Superior temporal gyrus (tissue), 1 donor: ENCODE measurements at regions not wholly inside any gene's neighbourhood (a gene's known extent, or its start where the extent isn't known, plus 50 kb on each side); places are given as distances from the start of the nearest gene placed in this dataset.
"Not testable (repeated sequence)": the region's sequence is repeated elsewhere in the genome, so short reads cannot be mapped to it uniquely, and the experiment has no call there.

Source experiments
- DNase-seq: peaks from one replicate; pipeline ENCODE4 v3.0.0-alpha.2; 2016; ENCODE audit errors: extremely low spot score

GRCh38 chr6:121020656-121021055, 313.6 kb downstream of the TBC1D32 start:
- peak; percentile 35 for DNase-seq

- DNase-seq: no peak
These were observed 325.7 kb downstream of the TBC1D32 start for GRCh38 chr6:121008553-121008952.

- DNase-seq: no peak
These were observed 328.3 kb downstream of the TBC1D32 start for GRCh38 chr6:121006024-121006423.

GRCh38 chr6:121000381-121000780, 333.9 kb downstream of the TBC1D32 start:
- DNase-seq: no peak

- no peak for DNase-seq
These were observed 337.9 kb downstream of the TBC1D32 start for GRCh38 chr6:120996340-120996739.

- DNase-seq: no peak
These were observed 339.7 kb downstream of the TBC1D32 start for GRCh38 chr6:120994573-120994967.

DNA sequence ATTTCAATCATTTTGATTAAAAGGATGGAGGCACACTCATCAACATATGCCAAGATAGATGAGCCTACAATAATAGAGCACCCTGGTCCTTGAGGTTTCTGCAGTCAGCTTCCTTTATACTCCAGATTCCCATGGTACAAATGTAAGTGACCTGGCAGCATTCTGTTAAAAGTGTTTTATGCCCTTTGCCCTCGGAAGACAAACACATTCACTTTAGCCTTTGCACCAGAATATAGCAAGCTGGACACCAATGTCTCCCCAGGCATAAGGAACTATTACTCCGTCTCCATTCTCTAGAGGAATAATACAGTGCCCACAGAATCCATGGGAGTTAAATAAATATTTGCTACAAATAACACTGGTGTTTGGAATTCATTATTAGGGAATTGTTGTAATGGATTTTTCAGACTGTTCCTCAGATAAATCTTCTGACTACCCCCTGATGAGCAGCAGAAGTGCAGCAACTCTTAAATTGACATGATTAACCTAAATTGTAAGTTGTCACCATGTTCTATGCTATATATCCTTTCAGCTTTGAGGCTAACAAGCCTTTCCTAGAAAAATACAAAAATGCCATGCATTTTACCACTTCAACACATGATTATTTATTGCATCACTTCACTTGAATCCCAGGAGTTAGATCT, 340.2 kb downstream of the TBC1D32 start:
- no peak for DNase-seq

- no peak for DNase-seq
These were observed 342.0 kb downstream of the TBC1D32 start for GRCh38 chr6:120992257-120992656.

- no peak for DNase-seq
These were observed 343.4 kb downstream of the TBC1D32 start for GRCh38 chr6:120990866-120991265.

- no peak for DNase-seq
These were observed 352.4 kb downstream of the TBC1D32 start for GRCh38 chr6:120981835-120982234.

DNA sequence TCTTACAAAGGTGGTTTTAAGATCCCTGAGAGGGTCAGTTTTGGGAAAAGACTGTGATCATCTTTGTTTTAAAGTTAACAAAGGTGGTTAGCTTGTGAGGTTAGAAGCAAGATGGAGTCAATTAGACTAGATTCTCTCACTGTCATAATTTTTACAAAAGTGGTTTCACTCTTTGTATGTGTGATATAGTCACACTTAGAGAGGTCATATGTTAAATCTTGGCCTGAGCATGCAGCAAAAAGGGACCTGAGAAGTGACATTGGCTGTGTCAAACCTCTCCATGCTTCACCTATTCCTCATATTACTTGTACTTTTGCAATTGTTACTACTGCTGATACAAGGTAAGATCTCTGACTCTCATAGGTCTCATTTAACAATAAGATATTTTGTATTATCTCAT, 368.0 kb downstream of the TBC1D32 start:
- no peak for DNase-seq

- DNase-seq: no peak
These were observed 368.5 kb downstream of the TBC1D32 start for GRCh38 chr6:120965814-120966213.

- no peak for DNase-seq
These were observed 373.5 kb downstream of the TBC1D32 start for GRCh38 chr6:120960761-120961160.

DNA sequence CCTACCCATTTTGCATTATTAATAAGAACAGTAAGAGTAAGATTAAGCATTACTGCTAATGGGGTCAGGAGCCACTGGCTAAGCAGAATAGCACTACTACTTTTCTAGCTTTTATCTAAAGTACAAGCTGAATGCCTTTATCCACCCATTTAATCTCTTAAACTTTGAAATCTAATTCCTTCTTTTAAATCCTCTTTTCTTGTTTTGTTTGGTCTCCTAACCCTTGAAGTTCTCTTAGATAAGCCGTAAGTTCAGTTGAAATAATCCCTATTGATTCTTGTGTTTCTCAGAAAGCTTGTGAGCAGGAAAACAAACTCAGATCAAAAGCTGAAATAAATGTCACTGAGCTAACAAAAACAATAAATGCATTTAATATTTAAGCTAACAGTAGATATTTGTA, 380.2 kb downstream of the TBC1D32 start:
- no peak for DNase-seq

DNA sequence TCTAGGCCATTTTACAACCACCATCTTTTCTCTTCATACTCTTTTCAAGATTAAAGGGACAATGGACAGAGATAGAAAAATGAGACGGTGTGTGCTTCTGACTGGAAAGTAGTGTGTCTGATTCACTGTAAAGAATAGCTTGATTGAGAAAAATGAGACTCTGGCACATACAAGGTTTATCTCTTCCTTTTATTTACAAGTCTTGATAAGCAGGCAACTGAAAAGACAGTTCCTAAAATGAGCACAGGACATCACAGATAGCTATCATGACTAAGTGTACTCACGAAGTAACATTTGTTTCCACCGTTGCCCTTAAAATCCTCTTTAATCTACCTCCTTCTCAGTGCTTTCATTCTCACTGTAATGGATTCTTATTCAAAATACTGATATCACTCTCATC, 383.0 kb downstream of the TBC1D32 start:
- no peak for DNase-seq

DNA sequence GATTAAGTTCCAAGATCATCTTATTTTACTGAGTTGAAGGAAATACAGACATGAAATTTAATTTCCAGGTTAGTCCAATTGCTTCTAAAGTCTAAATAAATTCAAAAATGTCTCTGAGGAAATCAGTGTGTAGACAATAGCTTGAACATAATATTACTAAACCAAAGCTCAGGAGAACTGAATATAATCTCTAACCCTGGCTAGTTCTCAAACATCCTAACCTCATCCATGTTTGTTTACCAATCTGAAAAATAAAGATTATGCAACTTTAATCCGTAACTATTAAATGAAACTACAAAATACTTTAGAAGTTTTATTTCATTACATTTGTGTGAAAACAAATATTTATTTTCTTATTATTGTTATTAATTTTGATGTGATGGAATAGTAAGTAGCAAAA, 387.2 kb downstream of the TBC1D32 start:
- no peak for DNase-seq

DNA sequence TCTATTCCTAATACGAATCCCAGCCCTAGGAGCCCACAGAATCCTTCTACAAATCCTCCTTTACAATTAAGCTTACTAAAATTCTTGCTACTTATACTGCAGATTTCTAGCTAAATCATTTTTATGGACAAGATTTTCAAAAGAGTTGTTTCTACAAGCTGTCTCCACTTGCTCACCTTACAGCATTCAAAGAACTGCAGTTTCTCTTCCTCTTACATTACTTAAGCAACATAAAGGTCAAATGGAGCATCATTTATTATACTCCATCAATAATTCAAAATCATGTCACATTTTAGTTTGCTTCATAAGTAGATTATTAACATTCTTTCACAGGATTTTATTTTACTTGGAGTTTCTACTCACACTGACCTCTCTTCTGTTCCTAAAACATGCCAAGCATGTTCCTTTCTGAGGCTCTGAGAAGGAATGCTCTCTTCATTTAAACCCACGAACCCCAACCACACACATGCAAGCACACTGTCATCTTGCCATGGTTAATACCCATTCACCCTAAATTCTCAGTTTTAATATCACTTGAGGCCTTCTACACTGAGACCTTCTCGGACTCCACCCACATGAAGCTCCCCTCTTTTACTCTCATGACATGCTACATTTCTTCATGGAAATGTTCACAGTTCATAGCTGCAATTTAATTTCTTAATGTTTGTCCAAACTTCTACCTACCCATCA, 388.2 kb downstream of the TBC1D32 start:
- no peak for DNase-seq

GRCh38 chr6:120938876-120939472, 395.3 kb downstream of the TBC1D32 start:
- no peak for DNase-seq

DNA sequence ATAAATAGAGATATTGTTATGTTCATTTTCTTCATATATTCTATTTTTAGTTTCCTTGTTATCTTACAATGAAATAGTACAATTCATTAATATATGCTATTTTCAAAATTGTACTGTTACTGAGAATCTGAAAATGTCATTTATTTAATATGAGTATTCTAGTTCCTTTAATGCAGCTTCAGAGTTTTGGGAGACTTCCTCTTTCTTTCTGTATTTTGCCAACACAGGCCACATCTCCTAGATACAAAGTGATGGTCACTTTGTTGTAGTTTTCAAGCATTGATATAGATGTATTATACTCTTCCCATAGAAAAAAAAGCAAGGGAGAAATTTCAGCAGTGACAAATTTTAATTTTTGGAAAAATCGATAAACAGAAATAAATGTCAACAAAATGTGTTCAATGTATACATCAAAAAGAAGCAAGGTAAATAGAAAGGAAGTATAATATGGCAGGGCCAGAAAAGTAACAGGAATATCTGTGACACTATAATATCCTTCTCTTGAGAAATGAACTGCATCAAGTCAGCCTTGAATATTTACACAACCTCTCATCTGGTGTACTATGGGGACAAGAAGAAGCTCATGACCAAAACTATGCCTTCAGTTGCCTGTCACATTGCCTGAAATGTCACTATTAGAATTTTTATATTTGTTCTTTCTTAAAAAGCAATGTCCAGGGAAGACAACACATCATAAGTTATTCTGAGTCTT, 396.0 kb downstream of the TBC1D32 start:
- DNase-seq: no peak

DNA sequence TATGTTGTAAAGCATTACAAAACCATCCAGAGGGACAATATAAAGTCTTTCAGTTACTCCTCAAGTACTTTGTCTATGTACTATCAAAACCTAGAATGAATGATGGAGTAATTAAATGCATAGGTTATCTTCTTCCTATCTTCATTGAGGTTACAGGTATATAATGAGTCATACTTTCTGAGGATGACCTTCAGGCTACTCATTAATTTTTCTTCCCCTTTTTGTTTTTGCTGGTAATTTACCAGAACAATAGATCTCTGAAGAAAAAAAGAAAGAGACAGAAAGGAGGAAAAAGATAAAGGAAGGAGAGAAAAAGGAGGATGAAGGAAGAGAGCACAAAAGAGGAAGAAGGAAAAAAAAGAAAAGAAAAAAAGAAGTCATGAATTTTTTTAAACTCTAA, 398.4 kb downstream of the TBC1D32 start:
- DNase-seq: no peak

- no peak for DNase-seq
These were observed 399.3 kb downstream of the TBC1D32 start for GRCh38 chr6:120935016-120935415.

GRCh38 chr6:120931520-120932180, 402.6 kb downstream of the TBC1D32 start:
- DNase-seq: not testable (repeated sequence)
